HepG2 (cell line): ENCODE measurements at regions not wholly inside any gene's neighbourhood (a gene's known extent, or its start where the extent isn't known, plus 50 kb on each side); places are given as distances from the start of the nearest gene placed in this dataset.

ENCODE experiments used
- CHD2 ChIP-seq: IDR thresholded peaks from 2 replicates; pipeline ENCODE4 v1.6.1; 2011; ENCODE audit warnings: low read depth, low read length, improper control_type of control experiment
- CTCF ChIP-seq: sonication (generic); formaldehyde crosslinking; IDR thresholded peaks from 2 replicates; pipeline ENCODE4 v1.5.0; 2020; ENCODE audit warnings: mild to moderate bottlenecking, missing genetic modification reagents, moderate library complexity
- KLF11 ChIP-seq: IDR thresholded peaks from 2 replicates; pipeline ENCODE4 v1.6.1; 2016; ENCODE audit warnings: missing compliant biosample characterization
- MYC ChIP-seq: sonication (generic); formaldehyde crosslinking; IDR thresholded peaks from 2 replicates; pipeline ENCODE4 v1.9.0; 2021; ENCODE audit warnings: missing genetic modification reagents, borderline replicate concordance
- POLR2A ChIP-seq, 2 experiments: IDR thresholded peaks; 2 replicates each; pipeline ENCODE4 v1.6.1; 2011; ENCODE audit warnings: low read depth in 2 of 2, low read length in 2 of 2, mild to moderate bottlenecking in 1 of 2, moderate library complexity in 1 of 2; ENCODE audit not compliant: insufficient read depth in 1 of 2
- POLR2AphosphoS2 ChIP-seq: IDR thresholded peaks from 2 replicates; pipeline ENCODE4 v1.6.1; 2011; ENCODE audit warnings: low read depth, low read length, improper control_type of control experiment
- POLR2AphosphoS5 ChIP-seq: IDR thresholded peaks from 2 replicates; pipeline ENCODE4 v1.6.1; 2012; ENCODE audit warnings: low read depth, low read length
- RARA ChIP-seq: IDR thresholded peaks from 2 replicates; pipeline ENCODE4 v1.6.1; 2016; ENCODE audit warnings: missing genetic modification reagents, missing compliant biosample characterization
- ZNF30 ChIP-seq: sonication (generic); formaldehyde crosslinking; IDR thresholded peaks from 2 replicates; pipeline ENCODE4 v1.5.0; 2020; ENCODE audit warnings: mild to moderate bottlenecking, missing genetic modification reagents
- ZNF558 ChIP-seq: sonication (generic); formaldehyde crosslinking; IDR thresholded peaks from 2 replicates; pipeline ENCODE4 v1.9.0; 2022; ENCODE audit warnings: mild to moderate bottlenecking, missing genetic modification reagents, borderline replicate concordance
- ZNF644 ChIP-seq: IDR thresholded peaks from 2 replicates; pipeline ENCODE4 v1.6.1; 2016; ENCODE audit warnings: low read depth
- ZNF83 ChIP-seq: sonication (generic); formaldehyde crosslinking; IDR thresholded peaks from 2 replicates; pipeline ENCODE4 v1.4.0; 2020; ENCODE audit warnings: missing genetic modification reagents, mild to moderate bottlenecking, borderline replicate concordance
- TF ChIP-seq, protein P1 (sequence below): sonication (generic); formaldehyde crosslinking; IDR thresholded peaks from 2 replicates; pipeline ENCODE4 v1.4.0; 2020; ENCODE audit warnings: missing genetic modification reagents

- TF ChIP-seq CHD2: no peak
- TF ChIP-seq, protein P1, sequence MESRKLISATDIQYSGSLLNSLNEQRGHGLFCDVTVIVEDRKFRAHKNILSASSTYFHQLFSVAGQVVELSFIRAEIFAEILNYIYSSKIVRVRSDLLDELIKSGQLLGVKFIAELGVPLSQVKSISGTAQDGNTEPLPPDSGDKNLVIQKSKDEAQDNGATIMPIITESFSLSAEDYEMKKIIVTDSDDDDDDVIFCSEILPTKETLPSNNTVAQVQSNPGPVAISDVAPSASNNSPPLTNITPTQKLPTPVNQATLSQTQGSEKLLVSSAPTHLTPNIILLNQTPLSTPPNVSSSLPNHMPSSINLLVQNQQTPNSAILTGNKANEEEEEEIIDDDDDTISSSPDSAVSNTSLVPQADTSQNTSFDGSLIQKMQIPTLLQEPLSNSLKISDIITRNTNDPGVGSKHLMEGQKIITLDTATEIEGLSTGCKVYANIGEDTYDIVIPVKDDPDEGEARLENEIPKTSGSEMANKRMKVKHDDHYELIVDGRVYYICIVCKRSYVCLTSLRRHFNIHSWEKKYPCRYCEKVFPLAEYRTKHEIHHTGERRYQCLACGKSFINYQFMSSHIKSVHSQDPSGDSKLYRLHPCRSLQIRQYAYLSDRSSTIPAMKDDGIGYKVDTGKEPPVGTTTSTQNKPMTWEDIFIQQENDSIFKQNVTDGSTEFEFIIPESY: no peak
- no peak for TF ChIP-seq MYC (CRISPR knock-in tag)
- TF ChIP-seq ZNF644: no peak
- TF ChIP-seq POLR2AphosphoS2: no peak
- TF ChIP-seq RARA (CRISPR knock-in tag): no peak
- no peak for TF ChIP-seq POLR2AphosphoS5
- no peak for TF ChIP-seq POLR2A (IDR thresholded peaks at IDR 0.05; ENCODE audit: insufficient read depth in 1 of 2, low read depth in 2 of 2, low read length in 2 of 2)
- no peak for TF ChIP-seq ZNF30 (CRISPR knock-in tag)
- no peak for TF ChIP-seq ZNF83 (CRISPR knock-in tag)
- no peak for TF ChIP-seq CTCF
- no peak for TF ChIP-seq ZNF558 (CRISPR knock-in tag)
- no peak for TF ChIP-seq KLF11 (CRISPR knock-in tag)
Measured at GRCh38 chr22:27251563-27251962, 550.0 kb downstream of the MN1 start.
